ES-I3 (cell line): ENCODE measurements at regions not wholly inside any gene's neighbourhood (a gene's known extent, or its start where the extent isn't known, plus 50 kb on each side); places are given as distances from the start of the nearest gene placed in this dataset.
"Not testable (repeated sequence)": the region's sequence is repeated elsewhere in the genome, so short reads cannot be mapped to it uniquely, and the experiment has no call there.

Source experiments
- H3K36me3 ChIP-seq: 2 replicates; pipeline ENCODE4 v1.6.1; 2013; ENCODE audit warnings: mild to moderate bottlenecking, low read length, control low read depth, moderate library complexity; ENCODE audit not compliant: insufficient read depth
- H3K4me1 ChIP-seq: 2 replicates; pipeline ENCODE4 v1.6.1; 2013; ENCODE audit warnings: mild to moderate bottlenecking, control low read depth, low read length; ENCODE audit not compliant: insufficient read depth
- H3K9ac ChIP-seq: 2 replicates; pipeline ENCODE4 v1.6.1; 2013; ENCODE audit warnings: low read depth, mild to moderate bottlenecking, low read length, moderate library complexity
- H3K9me3 ChIP-seq: 2 replicates; pipeline ENCODE4 v1.6.1; 2013; ENCODE audit warnings: mild to moderate bottlenecking, low read length, moderate library complexity; ENCODE audit not compliant: control insufficient read depth, insufficient read depth

DNA sequence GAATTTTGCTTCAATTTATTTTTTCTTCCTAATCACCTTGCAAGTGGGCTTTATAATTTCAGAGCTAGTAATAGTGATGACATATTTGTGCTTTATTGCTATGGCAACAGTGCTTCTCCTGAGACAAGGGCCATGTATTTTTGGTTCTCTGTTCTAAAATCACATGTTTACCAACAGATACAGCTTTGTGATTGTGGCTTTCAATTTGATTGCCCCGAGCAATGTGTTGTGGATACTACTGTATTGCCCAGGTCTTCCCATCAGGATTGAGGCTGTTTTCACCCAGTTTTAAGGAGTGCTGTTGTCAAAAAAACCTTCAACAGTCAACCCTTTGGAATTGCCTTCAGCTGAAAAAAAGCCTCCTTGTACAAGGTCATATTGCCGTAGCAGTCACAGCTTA is 841.4 kb upstream of the VRK2 start:
- Histone ChIP-seq H3K36me3 (no peaks in the 10 kb centered on the region), H3K9me3 (no peaks in the 10 kb centered on the region), H3K9ac (no peak overlapping the region), H3K4me1 (no peaks in the 10 kb centered on the region; the same call in 1 of the 2 replicates)

DNA sequence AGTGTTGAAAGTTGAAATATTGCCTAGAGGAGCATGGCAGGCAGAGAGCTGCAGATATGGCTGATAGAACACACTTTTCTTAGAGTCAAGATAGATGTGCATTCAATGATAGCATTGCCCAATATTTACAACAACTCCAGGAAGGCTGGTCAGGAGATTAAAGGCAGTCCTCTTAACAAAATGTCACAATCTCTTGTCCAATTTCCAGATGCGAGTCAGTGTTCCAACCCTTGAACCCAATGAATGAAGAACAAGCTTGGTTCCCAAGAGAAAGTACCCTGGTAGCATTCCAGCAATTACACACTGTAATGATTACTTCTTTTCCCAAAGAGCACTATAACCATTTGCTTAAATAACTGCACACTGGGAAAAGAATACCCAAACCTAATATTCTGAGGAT is 839.4 kb upstream of the VRK2 start:
- no peaks in the 10 kb centered on the region for H3K9me3 ChIP-seq
- no peak overlapping the region for H3K9ac ChIP-seq
- no peaks in the 10 kb centered on the region for H3K4me1 ChIP-seq
- no peaks in the 10 kb centered on the region for H3K36me3 ChIP-seq

DNA sequence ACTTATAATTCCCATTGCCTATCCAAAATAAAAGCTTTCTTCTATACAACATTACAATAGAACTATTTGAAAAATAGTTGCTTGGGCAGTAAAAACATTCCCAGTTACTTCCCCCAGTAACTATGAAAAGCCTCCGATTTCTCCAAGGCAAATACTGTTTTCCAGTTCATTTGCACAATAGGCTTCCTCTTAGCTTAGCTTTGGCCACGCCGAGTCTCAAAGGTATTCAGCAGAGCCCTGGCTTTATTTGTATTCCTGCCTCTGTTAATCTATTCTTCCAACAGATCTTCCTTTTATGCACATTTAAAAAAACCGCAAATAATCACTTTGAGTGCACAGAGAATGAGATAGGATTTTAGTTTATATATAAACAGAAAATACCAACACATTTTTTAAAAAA is 836.8 kb upstream of the VRK2 start:
- H3K9ac ChIP-seq = no peak overlapping the region
- no peaks in the 10 kb centered on the region for H3K36me3 ChIP-seq
- no peaks in the 10 kb centered on the region for H3K4me1 ChIP-seq
- H3K9me3 ChIP-seq = no peaks in the 10 kb centered on the region

DNA sequence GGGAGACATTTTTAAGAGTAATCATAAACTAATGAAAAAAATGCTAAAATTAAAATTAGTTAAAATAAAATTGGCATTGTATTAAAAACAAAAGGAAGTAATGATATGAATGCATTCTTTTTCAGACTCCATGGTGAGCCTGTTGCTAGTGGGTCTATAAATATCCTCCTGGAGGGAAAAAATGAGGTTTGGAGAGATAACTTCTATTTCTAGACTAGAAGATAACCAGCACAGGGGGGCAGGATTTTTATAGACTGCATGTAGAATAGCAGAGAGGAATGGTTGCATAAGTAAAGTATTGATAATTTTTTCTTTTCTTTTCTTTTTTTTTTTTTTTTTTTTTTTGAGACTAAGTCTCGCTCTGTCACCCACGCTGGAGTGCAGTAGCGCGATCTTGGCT is 835.8 kb upstream of the VRK2 start:
- Histone ChIP-seq H3K9me3 (no peaks in the 10 kb centered on the region), H3K36me3 (no peaks in the 10 kb centered on the region), H3K4me1 (no peaks in the 10 kb centered on the region), H3K9ac (no peak overlapping the region)

DNA sequence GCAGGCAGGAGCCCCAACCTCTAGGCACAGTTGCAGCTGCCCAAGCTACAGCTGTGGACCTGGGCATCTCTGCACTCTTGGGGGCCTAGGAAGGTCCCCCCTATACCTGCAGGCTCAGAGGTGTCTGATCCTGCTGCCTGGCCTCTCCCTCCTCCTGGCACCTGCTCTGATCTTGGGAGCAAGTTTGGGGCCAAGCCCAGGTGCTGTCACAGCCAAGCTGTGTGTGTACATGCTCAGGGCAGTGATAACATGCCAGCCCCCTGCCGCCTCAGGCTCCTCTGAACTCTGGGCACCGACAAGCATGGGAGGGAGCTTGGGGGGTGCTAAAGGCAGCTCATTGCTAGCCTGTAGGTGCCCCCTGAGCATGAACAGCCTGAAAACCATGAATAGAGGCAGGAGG is 829.6 kb upstream of the VRK2 start:
- H3K4me1 ChIP-seq = no peaks in the 10 kb centered on the region
- no peak overlapping the region for H3K9ac ChIP-seq
- no peaks in the 10 kb centered on the region for H3K9me3 ChIP-seq
- H3K36me3 ChIP-seq = no peaks in the 10 kb centered on the region

DNA sequence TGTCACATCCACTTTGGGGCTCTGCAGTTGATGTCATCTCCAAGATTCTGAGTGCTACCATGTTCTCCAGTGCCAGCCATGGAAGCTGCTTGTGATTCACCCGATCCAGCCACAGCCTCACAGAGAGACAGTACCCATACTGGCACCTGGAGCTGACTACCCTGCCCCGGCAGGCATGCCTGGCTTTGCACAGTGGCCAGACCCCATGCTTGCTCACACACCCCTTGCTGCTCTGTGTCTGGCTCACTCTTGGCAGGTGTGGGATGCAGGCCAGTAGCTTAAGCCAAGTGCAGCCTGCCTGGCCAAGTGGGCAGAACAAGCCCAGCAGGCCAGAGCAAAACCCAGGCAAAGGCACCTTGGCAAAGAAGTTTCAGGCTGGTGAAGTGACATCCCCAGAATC is 828.4 kb upstream of the VRK2 start:
- no peak overlapping the region for H3K9ac ChIP-seq

DNA sequence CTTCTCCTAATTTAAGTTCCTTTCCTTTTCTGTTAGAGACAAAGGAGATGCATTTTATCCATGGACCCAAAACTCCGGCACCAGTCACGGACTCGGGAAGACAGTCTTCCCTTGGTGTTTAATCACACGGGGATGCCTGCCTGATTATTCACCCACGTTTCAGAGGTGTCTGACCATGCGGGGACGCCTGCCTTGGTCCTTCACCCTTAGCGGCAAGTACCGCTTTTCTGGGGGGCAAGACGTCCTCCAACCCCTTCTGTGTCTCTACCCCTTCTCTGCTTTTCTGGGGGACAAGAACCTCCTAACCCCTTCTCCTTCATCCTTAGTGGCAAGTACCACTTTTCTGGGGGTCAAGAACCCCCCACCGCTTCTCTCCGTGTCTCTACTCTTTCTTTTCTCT is 816.9 kb upstream of the VRK2 start:
- not testable (repeated sequence) for H3K4me1 ChIP-seq, H3K36me3 ChIP-seq, H3K9ac ChIP-seq, H3K9me3 ChIP-seq

More for the DNA sequence above, 828.4 kb upstream of the VRK2 start:
- H3K4me1 ChIP-seq = no peaks in the 10 kb centered on the region
- no peaks in the 10 kb centered on the region for H3K9me3 ChIP-seq
- H3K36me3 ChIP-seq = no peaks in the 10 kb centered on the region

DNA sequence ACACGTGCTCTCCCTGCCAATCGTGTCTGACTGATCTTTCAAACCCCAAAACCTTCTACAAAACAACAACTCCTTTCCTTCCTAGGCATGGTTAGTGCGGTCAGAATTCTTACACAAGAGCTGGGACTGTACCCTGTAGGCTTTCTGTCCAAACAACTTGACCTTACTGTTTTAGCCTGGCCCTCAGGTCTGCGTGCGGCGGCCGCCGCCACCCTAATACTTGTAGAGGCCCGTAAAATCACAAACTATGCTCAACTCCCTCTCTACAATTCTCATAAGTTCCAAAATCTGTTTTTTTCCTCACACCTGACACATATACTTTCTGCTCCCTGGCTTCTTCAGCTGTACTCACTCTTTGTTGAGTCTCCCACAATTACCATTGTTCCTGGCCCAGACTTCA is 814.3 kb upstream of the VRK2 start:
- not testable (repeated sequence) for H3K4me1 ChIP-seq, H3K9me3 ChIP-seq, H3K9ac ChIP-seq, H3K36me3 ChIP-seq

DNA sequence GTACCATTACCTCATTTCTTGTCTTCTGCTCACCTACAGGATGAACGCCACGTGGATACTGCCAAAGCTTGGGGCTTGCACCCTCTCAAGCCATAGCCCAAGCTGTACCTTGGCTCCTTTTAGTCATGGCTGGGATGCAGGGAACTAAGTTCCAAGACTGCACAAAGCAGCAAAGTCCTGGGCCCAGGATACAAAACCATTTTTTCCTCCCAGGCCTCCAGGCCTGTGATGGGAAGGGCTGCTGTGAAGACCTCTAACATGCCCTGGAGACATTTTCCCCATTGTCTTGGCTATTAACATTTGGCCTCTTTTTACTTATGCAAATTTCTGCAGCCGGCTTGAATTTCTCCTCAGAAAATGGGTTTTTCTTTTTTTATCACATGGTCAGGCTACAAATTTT is 795.1 kb upstream of the VRK2 start:
- not testable (repeated sequence) for H3K36me3 ChIP-seq, H3K9ac ChIP-seq, H3K4me1 ChIP-seq, H3K9me3 ChIP-seq

DNA sequence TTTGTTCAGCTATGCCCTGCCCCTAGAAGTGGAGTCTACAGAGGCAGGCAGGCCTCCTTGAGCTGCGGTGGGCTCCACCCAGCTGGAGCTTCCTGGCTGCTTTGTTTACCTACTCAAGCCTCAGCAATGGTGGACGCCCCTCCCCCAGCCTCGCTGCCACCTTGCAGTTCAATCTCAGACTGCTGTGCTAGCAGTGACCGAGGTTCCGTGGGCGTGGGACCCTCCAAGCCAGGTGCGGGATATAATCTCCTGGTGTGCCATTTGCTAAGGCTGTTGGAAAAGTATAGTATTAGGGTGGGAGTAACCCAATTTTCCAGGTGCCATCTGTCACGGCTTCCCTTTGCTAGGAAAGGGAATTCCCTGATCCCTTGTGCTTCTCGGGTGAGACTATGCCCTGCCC is 770.2 kb upstream of the VRK2 start:
- not testable (repeated sequence) for H3K9me3 ChIP-seq, H3K36me3 ChIP-seq, H3K9ac ChIP-seq, H3K4me1 ChIP-seq

DNA sequence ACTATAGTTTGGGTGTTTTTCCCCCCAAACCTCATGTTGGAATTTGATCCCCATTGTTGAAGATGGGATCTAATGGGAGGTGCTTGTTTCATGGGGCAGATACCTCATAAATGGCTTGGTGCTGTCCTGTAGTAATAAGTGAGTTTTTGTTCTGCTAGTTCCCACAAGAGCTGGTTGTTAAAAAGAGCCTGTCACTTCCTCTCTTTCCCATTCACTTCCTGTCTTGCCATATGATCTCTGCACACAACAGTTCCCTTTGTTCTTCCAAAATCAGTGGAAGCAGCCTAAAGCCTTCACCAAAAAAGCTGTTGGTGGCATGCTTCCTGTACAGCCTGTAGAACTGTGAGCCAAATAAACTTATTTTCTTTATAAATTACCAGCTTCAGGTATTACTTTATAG is 768.2 kb upstream of the VRK2 start:
- H3K9me3 ChIP-seq = no peaks in the 10 kb centered on the region
- no peaks in the 10 kb centered on the region for H3K36me3 ChIP-seq
- no peaks in the 10 kb centered on the region for H3K4me1 ChIP-seq
- H3K9ac ChIP-seq = no peak overlapping the region

DNA sequence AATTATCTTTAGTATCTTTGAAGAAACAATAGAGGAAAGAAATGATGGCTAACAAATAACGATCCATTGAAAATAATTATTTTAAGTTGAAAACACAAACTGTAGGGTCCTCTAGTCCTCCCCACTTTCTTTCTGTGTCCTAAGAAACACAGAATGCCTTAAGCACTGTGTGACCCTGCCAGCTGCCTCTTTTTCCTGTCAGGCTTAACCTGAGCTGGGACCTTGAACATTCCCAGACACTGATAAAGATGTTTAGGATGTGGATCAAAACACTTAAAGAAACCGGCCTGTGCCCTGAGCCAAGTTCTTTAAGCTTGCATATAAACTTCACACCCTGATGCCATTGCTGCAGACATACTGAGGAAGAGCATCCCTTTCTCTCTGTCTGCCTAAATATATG is 755.4 kb upstream of the VRK2 start:
- H3K9ac ChIP-seq = no peak overlapping the region
- no peaks in the 10 kb centered on the region for H3K4me1 ChIP-seq
- H3K36me3 ChIP-seq = no peaks in the 10 kb centered on the region
- H3K9me3 ChIP-seq = no peaks in the 10 kb centered on the region

DNA sequence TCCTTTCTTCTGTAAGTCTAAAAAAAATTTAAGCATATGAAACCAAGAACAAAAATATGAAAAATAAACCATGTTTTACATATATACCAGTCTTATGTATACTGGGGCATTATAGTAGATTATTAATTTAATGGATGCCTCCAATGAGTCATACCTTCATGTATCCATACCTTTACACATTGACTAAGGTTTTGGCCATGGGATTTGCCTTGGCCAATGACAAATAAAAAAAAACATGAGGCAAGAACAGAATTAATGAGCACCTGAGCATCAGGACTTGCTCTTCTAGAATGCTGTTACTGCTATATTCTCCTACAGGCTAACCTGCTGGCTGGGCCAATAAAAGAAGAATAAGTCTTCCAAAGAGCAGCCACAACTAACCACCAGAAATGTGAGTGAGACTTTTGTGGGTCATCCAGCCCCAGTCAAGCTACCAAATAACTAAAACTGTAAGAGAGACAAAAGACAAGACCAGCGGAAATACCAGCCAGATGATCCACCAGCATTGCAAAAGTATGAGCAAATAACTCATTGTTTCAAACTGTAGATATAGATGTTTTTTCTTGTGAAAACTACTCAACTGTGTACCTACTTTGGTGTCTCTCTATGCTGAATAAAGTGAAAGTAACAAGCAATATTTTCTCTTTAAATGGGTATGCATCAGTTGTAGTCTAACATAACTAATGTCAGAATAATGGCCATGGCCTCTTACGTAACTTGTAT is 749.6 kb upstream of the VRK2 start:
- Histone ChIP-seq H3K36me3 (no peaks in the 10 kb centered on the region), H3K4me1 (no peaks in the 10 kb centered on the region), H3K9me3 (no peaks in the 10 kb centered on the region), H3K9ac (no peak overlapping the region)

DNA sequence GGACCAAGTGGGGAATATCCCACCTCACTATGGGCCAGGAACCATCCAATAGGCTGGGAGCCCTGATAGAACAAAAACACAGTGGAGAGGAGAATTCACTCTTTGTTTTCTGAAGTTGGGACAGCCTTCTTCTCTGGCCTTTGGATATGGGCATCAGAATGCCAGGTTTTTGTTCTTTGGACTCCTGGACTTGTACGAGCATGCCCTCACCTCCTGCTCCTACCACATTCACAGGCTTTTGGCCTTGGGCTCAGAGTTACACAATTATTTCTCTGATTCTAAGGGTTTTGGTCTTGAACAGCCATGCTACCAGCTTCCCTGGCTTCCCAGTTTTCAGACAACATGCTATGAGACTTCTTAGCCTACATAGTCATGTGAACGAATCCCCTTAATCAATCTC is 732.9 kb upstream of the VRK2 start:
- H3K9ac ChIP-seq = no peak overlapping the region

DNA sequence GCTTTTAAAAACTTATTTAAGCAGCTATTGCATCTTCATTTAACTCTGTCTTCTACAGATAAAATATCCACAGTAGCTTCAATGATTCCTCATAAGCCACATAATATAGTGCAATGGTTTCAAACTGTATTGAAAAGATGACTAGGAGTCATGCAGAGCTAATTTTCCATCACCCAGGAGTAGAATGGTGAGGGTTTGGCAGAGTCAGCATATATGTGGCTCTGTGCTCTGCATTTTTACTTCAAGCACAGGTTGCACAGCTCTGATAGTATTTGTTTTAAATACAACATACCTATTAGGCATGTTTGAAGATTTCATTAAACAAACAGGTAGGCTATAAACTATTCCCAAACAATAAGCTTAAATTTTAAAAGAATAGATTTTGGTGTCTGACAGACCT is 731.9 kb upstream of the VRK2 start:
- H3K9me3 ChIP-seq = no peaks in the 10 kb centered on the region
- no peak overlapping the region for H3K9ac ChIP-seq
- no peaks in the 10 kb centered on the region for H3K4me1 ChIP-seq

More for the DNA sequence above, 732.9 kb upstream of the VRK2 start:
- Histone ChIP-seq H3K4me1 (no peaks in the 10 kb centered on the region), H3K36me3 (no peaks in the 10 kb centered on the region), H3K9me3 (no peaks in the 10 kb centered on the region)

DNA sequence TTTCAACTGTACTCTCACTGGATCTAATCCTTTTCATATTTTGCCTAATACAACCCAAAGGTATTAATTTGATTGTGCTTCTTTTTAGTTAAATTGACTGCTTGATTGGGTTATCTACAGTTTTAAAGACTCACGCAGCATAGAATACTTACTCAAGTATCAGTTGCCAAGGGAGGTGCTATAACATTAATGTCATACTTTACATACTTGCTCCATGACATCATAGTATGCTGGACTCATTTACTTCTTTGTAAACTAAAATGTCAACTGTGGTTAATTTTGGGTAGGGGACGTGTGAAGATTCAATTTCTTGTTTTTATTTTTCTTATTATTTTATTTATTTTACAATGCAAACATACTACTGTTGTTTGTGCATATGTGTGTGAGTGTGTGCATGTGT is 716.2 kb upstream of the VRK2 start:
- H3K4me1 ChIP-seq = no peaks in the 10 kb centered on the region

More for the DNA sequence above, 731.9 kb upstream of the VRK2 start:
- no peaks in the 10 kb centered on the region for H3K36me3 ChIP-seq

More for the DNA sequence above, 716.2 kb upstream of the VRK2 start:
- no peaks in the 10 kb centered on the region for H3K9me3 ChIP-seq
- no peak overlapping the region for H3K9ac ChIP-seq
- H3K36me3 ChIP-seq = no peaks in the 10 kb centered on the region
